ENCODE measurements at regions not wholly inside any gene's neighbourhood (a gene's known extent, or its start where the extent isn't known, plus 50 kb on each side); places are given as distances from the start of the nearest gene placed in this dataset.
A peak's percentile ranks its signal among the peaks of the same experiment; 100 is the strongest.

DNA sequence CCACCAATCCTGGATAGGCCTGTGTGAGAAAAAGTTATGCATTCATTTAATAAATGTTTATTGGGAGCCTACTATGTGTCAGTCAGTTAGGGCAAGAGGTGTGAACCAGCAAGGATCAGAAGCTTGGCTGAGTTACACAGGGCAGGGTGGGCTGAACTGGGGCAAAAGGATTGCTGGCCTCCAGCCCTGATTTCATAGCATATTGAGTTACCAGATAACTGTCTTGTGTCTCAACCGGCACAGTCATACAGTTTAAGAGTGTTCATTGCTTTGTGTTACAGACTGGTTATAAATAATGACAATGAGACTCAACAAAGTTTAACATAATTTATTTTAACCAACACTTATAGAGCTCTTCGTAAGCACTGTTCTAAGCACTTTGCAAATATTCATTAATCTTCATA lies 253.8 kb downstream of the DLEU7 start:
- H3K4me1 ChIP-seq (ENCODE audit: control insufficient read depth in 5 of 5, insufficient read depth in 5 of 5, low read length in 5 of 5), result peaks cover 0 to 16% (median 9%) of the 10 kb centered on the region in 5 donors
- no peaks in the 10 kb centered on the region for H3K36me3 ChIP-seq (ENCODE audit: control insufficient read depth in 4 of 4, insufficient read depth in 4 of 4, low read length in 4 of 4)
- TF ChIP-seq, protein P1, sequence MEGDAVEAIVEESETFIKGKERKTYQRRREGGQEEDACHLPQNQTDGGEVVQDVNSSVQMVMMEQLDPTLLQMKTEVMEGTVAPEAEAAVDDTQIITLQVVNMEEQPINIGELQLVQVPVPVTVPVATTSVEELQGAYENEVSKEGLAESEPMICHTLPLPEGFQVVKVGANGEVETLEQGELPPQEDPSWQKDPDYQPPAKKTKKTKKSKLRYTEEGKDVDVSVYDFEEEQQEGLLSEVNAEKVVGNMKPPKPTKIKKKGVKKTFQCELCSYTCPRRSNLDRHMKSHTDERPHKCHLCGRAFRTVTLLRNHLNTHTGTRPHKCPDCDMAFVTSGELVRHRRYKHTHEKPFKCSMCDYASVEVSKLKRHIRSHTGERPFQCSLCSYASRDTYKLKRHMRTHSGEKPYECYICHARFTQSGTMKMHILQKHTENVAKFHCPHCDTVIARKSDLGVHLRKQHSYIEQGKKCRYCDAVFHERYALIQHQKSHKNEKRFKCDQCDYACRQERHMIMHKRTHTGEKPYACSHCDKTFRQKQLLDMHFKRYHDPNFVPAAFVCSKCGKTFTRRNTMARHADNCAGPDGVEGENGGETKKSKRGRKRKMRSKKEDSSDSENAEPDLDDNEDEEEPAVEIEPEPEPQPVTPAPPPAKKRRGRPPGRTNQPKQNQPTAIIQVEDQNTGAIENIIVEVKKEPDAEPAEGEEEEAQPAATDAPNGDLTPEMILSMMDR (IDR thresholded peaks at IDR 0.05; ENCODE audit: control extremely low read depth, extremely low read depth), result no peak
- no peak for ATAC-seq (ENCODE audit: insufficient read depth, low FRiP score)
- no peak for DNase-seq
- H3K27me3 ChIP-seq (ENCODE audit: control insufficient read depth in 3 of 3, insufficient read depth in 3 of 3, low read length in 2 of 3), result no peaks in the 10 kb centered on the region
- peak overlapping the region in 1 of 2 donors; percentile 33 for H3K27ac ChIP-seq (ENCODE audit: low read depth in 1 of 2, low read length in 1 of 2)
- 81 to 88% methylated on average over 2 of the region's 2 CpGs for WGBS, 2 donors
- no peaks in the 10 kb centered on the region for H3K9me3 ChIP-seq (ENCODE audit: control insufficient read depth in 4 of 4, insufficient read depth in 3 of 4, low read length in 3 of 4)
- no peak overlapping the region for H3K9ac ChIP-seq (ENCODE audit: insufficient read depth in 1 of 2, low read length in 2 of 2)
- no peak overlapping the region for H3K4me3 ChIP-seq

DNA sequence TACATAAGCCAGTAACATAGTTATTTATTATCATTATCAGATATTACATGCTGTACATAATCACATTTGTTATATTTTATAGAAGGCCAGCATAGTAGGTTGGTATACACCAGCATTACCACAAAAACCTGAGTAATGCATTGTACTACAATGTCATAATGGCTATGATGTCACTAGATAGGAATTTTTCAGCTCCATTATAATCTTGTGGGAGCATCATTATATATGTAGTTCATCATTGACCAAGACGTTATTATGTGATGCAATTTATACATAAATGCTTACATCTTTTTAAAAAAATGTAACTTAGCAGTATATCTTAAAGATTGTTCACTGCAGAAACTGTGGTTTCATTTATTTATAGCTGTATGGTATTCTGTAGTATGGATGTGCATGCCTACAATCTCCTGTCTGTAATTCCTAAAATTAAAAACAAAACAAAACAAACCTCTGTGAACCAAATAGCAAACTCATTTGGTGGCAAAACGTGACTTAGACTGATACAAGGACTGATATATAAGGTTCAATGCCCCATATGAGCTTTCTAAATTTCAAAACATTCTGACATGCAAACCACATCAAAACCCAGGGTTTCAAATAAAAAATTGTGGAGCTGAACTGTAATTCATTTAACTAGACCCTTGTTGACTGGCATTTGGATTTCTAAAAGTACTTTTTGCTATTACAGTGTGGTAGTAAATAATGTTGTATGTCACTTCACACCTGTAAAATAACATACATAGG lies 250.9 kb downstream of the DLEU7 start:
- 73 to 83% methylated on average over 2 of the region's 2 CpGs for WGBS, 2 donors
- ATAC-seq (ENCODE audit: insufficient read depth, low FRiP score) (no peak), DNase-seq (no peak)
- Histone ChIP-seq H3K9me3 (ENCODE audit: control insufficient read depth in 4 of 4, insufficient read depth in 3 of 4, low read length in 3 of 4) (no peaks in the 10 kb centered on the region), H3K36me3 (ENCODE audit: control insufficient read depth in 4 of 4, insufficient read depth in 4 of 4, low read length in 4 of 4) (no peaks in the 10 kb centered on the region), H3K27me3 (ENCODE audit: control insufficient read depth in 3 of 3, insufficient read depth in 3 of 3, low read length in 2 of 3) (no peaks in the 10 kb centered on the region), H3K4me1 (ENCODE audit: control insufficient read depth in 5 of 5, insufficient read depth in 5 of 5, low read length in 5 of 5) (peaks cover 0 to 8% (median 5%) of the 10 kb centered on the region in 5 donors), H3K27ac (ENCODE audit: low read depth in 1 of 2, low read length in 1 of 2) (no peak overlapping the region), H3K9ac (ENCODE audit: insufficient read depth in 1 of 2, low read length in 2 of 2) (no peak overlapping the region), H3K4me3 (no peak overlapping the region)
- TF ChIP-seq, protein P1 (IDR thresholded peaks at IDR 0.05; ENCODE audit: control extremely low read depth, extremely low read depth), result no peak

DNA sequence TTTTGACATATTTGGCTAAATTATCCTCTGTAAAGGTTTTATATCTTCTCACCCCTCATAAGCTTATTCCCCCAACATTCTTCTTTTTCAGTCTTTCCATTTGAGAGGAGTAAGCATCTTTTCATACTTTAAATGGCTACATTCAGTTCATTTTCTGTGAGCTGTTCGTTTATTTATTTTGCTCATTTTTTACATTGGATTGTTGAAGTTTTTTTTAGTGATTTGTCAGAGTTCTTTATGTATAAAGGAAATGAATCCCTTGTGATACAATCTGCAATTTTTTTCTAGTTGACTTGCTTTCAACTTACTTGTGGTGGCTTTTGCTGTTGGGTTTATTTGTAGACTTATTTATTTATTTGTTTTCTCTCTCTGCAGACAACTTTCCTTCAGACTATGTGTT lies 250.3 kb downstream of the DLEU7 start:
- 74 to 79% methylated on average over 1 of the region's 1 CpG for WGBS, 2 donors
- H3K36me3 ChIP-seq (ENCODE audit: control insufficient read depth in 4 of 4, insufficient read depth in 4 of 4, low read length in 4 of 4), result no peaks in the 10 kb centered on the region
- DNase-seq, result no peak
- no peak overlapping the region for H3K27ac ChIP-seq (ENCODE audit: low read depth in 1 of 2, low read length in 1 of 2)
- H3K4me1 ChIP-seq (ENCODE audit: control insufficient read depth in 5 of 5, insufficient read depth in 5 of 5, low read length in 5 of 5), result peaks cover 0 to 12% (median 3%) of the 10 kb centered on the region in 5 donors
- no peak overlapping the region for H3K4me3 ChIP-seq
- H3K9me3 ChIP-seq (ENCODE audit: control insufficient read depth in 4 of 4, insufficient read depth in 3 of 4, low read length in 3 of 4), result no peaks in the 10 kb centered on the region
- ATAC-seq (ENCODE audit: insufficient read depth, low FRiP score), result no peak
- H3K9ac ChIP-seq (ENCODE audit: insufficient read depth in 1 of 2, low read length in 2 of 2), result no peak overlapping the region
- H3K27me3 ChIP-seq (ENCODE audit: control insufficient read depth in 3 of 3, insufficient read depth in 3 of 3, low read length in 2 of 3), result no peaks in the 10 kb centered on the region
- TF ChIP-seq, protein P1 (IDR thresholded peaks at IDR 0.05; ENCODE audit: control extremely low read depth, extremely low read depth), result no peak

Measured in lung (tissue), 11 donors.